ENCODE measurements at regions not wholly inside any gene's neighbourhood (a gene's known extent, or its start where the extent isn't known, plus 50 kb on each side); places are given as distances from the start of the nearest gene placed in this dataset.

GRCh38 chrX:25196221-25196620 is 180.5 kb upstream of the ARX start:
- TF ChIP-seq CTCF (IDR thresholded peaks at IDR 0.05; ENCODE audit: insufficient read depth, low read length, poor library complexity, severe bottlenecking) (no peak), EZH2phosphoT487 (conservative IDR thresholded peaks at IDR 0.05; ENCODE audit: low read length) (no peak)
